HCT116 (cell line): ENCODE measurements at regions not wholly inside any gene's neighbourhood (a gene's known extent, or its start where the extent isn't known, plus 50 kb on each side); places are given as distances from the start of the nearest gene placed in this dataset.

Experiments used
- ATAC-seq: fragments of 200-7000 bp; cut with Tn5 transposase; 2 replicates; pipeline ENCODE4 v1.9.1; 2020; ENCODE audit warnings: mild to moderate bottlenecking, moderate library complexity
- BruUV-seq: library from RNA; stranded (reverse); fragments of 400-500 nt; replicated peaks from 2 replicates; lab custom pipeline; 2021; lab: Mats Ljungman, UMichigan
- CTCF ChIA-PET: fragments of 300-600 bp; sonication (Branson Sonifier 250); formaldehyde crosslinking; loops from one replicate; lab custom pipeline; 2021; ENCODE audit warnings: antibody characterized with exemption; lab: Charles Lee
- POLR2A ChIA-PET: fragments of 300-600, 350-600 bp; sonication (Branson Sonifier 250); formaldehyde crosslinking; loops from one replicate; lab custom pipeline; 2021; ENCODE audit warnings: antibody characterized with exemption; lab: Charles Lee
- RAD21 ChIA-PET, 2 experiments: fragments of 300-600 bp; sonication (Branson Sonifier 250); formaldehyde crosslinking; loops; one replicate each; lab custom pipeline; 2023; ENCODE audit warnings: low total read pairs in 2 of 2; ENCODE audit not compliant: uncharacterized antibody in 2 of 2, unreplicated experiment in 2 of 2, low non-redundant PET in 1 of 2; lab: Charles Lee
- DNase-seq: peaks from one replicate; pipeline ENCODE4 v3.0.0-alpha.2; 2010; ENCODE audit warnings: low read depth, low spot score
- H2AFZ ChIP-seq: fragments of 200-600 bp; shearing (Covaris generic), sonication (generic); 2 replicates; pipeline ENCODE4 v1.6.1; 2017; ENCODE audit warnings: low read depth, mixed run types, mixed read lengths, antibody characterized with exemption, low read length; ENCODE audit not compliant: poor library complexity, severe bottlenecking
- H3K27ac ChIP-seq: 2 replicates; pipeline ENCODE4 v1.5.1; 2012; ENCODE audit warnings: low read depth, low read length
- H3K27me3 ChIP-seq: fragments of 200-600 bp; sonication (generic); 2 replicates; pipeline ENCODE4 v1.6.1; 2016; ENCODE audit warnings: mixed run types, low read length, mixed read lengths; ENCODE audit not compliant: insufficient read depth
- H3K36me3 ChIP-seq, 2 experiments: fragments of 200-500 bp in 1 of 2; fragments of 200-600 bp in 1 of 2; sonication (Bioruptor generic) in 1 of 2; sonication (generic) in 1 of 2; 2 replicates each; pipeline versions ENCODE4 v1.5.1 to v1.6.1; 2014 to 2016; ENCODE audit warnings: low read length in 2 of 2, inconsistent platforms in 1 of 2, mixed read lengths in 1 of 2, mixed run types in 1 of 2; ENCODE audit not compliant: insufficient read depth in 2 of 2, control insufficient read depth in 1 of 2
- H3K4me1 ChIP-seq, 2 experiments: fragments of 200-600 bp in 1 of 2; sonication (generic) in 1 of 2; 2 replicates each; pipeline versions ENCODE4 v1.5.1 to v1.6.1; 2012 to 2017; ENCODE audit warnings: low read length in 2 of 2, inconsistent platforms in 1 of 2, mild to moderate bottlenecking in 1 of 2, mixed read lengths in 1 of 2, mixed run types in 1 of 2, moderate library complexity in 1 of 2; ENCODE audit not compliant: insufficient read depth in 2 of 2, control insufficient read depth in 1 of 2
- H3K4me2 ChIP-seq: fragments of 200-600 bp; sonication (generic); 2 replicates; pipeline ENCODE4 v1.6.1; 2017; ENCODE audit warnings: mixed run types, low read length, mixed read lengths
- H3K4me3 ChIP-seq, 2 experiments: fragments of 200-600 bp in 1 of 2; sonication (generic) in 1 of 2; replicated peaks in 1 of 2; 2 replicates each; pipeline ENCODE4 v1.5.1; 2011 to 2016; ENCODE audit warnings: low read length in 2 of 2, control low read depth in 1 of 2, low read depth in 1 of 2, mild to moderate bottlenecking in 1 of 2, mixed read lengths in 1 of 2, mixed run types in 1 of 2
- H3K79me2 ChIP-seq: fragments of 200-600 bp; sonication (generic); 2 replicates; pipeline ENCODE4 v1.6.1; 2017; ENCODE audit warnings: mild to moderate bottlenecking, mixed run types, low read length, moderate library complexity, mixed read lengths; ENCODE audit not compliant: insufficient read depth
- H3K9ac ChIP-seq: fragments of 200-600 bp; sonication (generic); 2 replicates; pipeline ENCODE4 v1.6.1; 2016; ENCODE audit warnings: low read length, mixed read lengths
- H3K9me2 ChIP-seq: fragments of 200-600 bp; sonication (generic), shearing (Covaris generic); 2 replicates; pipeline ENCODE4 v1.6.1; 2017; ENCODE audit warnings: mixed run types, mild to moderate bottlenecking, moderate library complexity; ENCODE audit not compliant: insufficient read depth
- H3K9me3 ChIP-seq, 2 experiments: fragments of 200-500 bp in 1 of 2; fragments of 200-600 bp in 1 of 2; sonication (Bioruptor generic) in 1 of 2; sonication (generic) in 1 of 2; 2 replicates each; pipeline ENCODE4 v1.6.1; 2014 to 2017; ENCODE audit warnings: low read length in 2 of 2, mixed read lengths in 2 of 2, inconsistent platforms in 1 of 2, low read depth in 1 of 2, mild to moderate bottlenecking in 1 of 2, mixed run types in 1 of 2, moderate library complexity in 1 of 2; ENCODE audit not compliant: control insufficient read depth in 1 of 2, insufficient read depth in 1 of 2
- H4K20me1 ChIP-seq: fragments of 200-600 bp; sonication (generic), shearing (Covaris generic); 2 replicates; pipeline ENCODE4 v1.6.1; 2017; ENCODE audit warnings: mixed run types, mild to moderate bottlenecking, moderate library complexity; ENCODE audit not compliant: insufficient read depth
- CEBPB ChIP-seq: IDR thresholded peaks from 2 replicates; pipeline ENCODE4 v1.6.1; 2012; ENCODE audit warnings: low read depth
- EGR1 ChIP-seq: IDR thresholded peaks from 2 replicates; pipeline ENCODE4 v1.6.1; 2012; ENCODE audit warnings: low read depth
- ELF1 ChIP-seq: IDR thresholded peaks from 2 replicates; pipeline ENCODE4 v1.6.1; 2012; ENCODE audit warnings: low read depth, borderline replicate concordance
- EZH2 ChIP-seq: fragments of 200-600 bp; sonication (generic); IDR thresholded peaks from 2 replicates; pipeline ENCODE4 v1.6.1; 2017; ENCODE audit warnings: antibody characterized with exemption, mixed run types
- EZH2phosphoT487 ChIP-seq: fragments of 200-600 bp; IDR thresholded peaks from 2 replicates; pipeline ENCODE4 v1.6.1; 2018; ENCODE audit warnings: antibody characterized with exemption, borderline replicate concordance
- FOSL1 ChIP-seq: IDR thresholded peaks from 2 replicates; pipeline ENCODE4 v1.6.1; 2012; ENCODE audit warnings: low read depth
- JUND ChIP-seq: IDR thresholded peaks from 2 replicates; pipeline ENCODE4 v1.6.1; 2012
- POLR2AphosphoS5 ChIP-seq: IDR thresholded peaks from 2 replicates; pipeline ENCODE4 v1.6.1; 2011; ENCODE audit warnings: mild to moderate bottlenecking, low read depth, low read length, moderate library complexity
- RAD21 ChIP-seq: IDR thresholded peaks from 2 replicates; pipeline ENCODE4 v1.6.1; 2012; ENCODE audit warnings: low read depth, mild to moderate bottlenecking
- REST ChIP-seq: IDR thresholded peaks from 2 replicates; pipeline ENCODE4 v1.6.1; 2012; ENCODE audit warnings: low read depth
- SIN3A ChIP-seq: IDR thresholded peaks from 2 replicates; pipeline ENCODE4 v1.6.1; 2012; ENCODE audit warnings: low read depth
- SP1 ChIP-seq: IDR thresholded peaks from 2 replicates; pipeline ENCODE4 v1.6.1; 2012; ENCODE audit warnings: low read depth
- TCF7L2 ChIP-seq: IDR thresholded peaks from 2 replicates; pipeline ENCODE4 v1.7.0; 2011; ENCODE audit warnings: borderline replicate concordance, inconsistent platforms; ENCODE audit not compliant: insufficient read depth, insufficient read length; ENCODE audit errors: extremely low read depth
- YY1 ChIP-seq: IDR thresholded peaks from 2 replicates; pipeline ENCODE4 v1.6.1; 2011; ENCODE audit warnings: low read length, low read depth, moderate library complexity, mild to moderate bottlenecking; ENCODE audit not compliant: insufficient replicate concordance; ENCODE audit errors: extremely low read depth
- ZBTB33 ChIP-seq: IDR thresholded peaks from 2 replicates; pipeline ENCODE4 v1.6.1; 2011; ENCODE audit warnings: mild to moderate bottlenecking, low read length, moderate library complexity; ENCODE audit not compliant: insufficient replicate concordance; ENCODE audit errors: extremely low read depth
- ZFX ChIP-seq: fragments of 450-650 bp; IDR thresholded peaks from 2 replicates; pipeline ENCODE4 v1.6.1; 2017
- intact Hi-C: fragments of 100-400 bp; cut with micrococcal nuclease; formaldehyde crosslinking; loops from 2 replicates; pipeline ENCODE4 v1.10.0; 2022

- H3K36me3 ChIP-seq: no peaks in the 10 kb centered on the region
- no TSS peak for BruUV-seq
- no peaks in the 10 kb centered on the region for H4K20me1 ChIP-seq
- H3K27me3 ChIP-seq: no peaks in the 10 kb centered on the region
- H3K9me3 ChIP-seq: no peaks in the 10 kb centered on the region
- ChIA-PET POLR2A (no interaction called here), RAD21 (no interaction called here), CTCF (no interaction called here)
- no peak overlapping the region for H3K27ac ChIP-seq
- H3K9me2 ChIP-seq: no peaks in the 10 kb centered on the region
- DNase-seq: no peak
- intact Hi-C loops: no loop called here
- no peak overlapping the region for H3K4me2 ChIP-seq
- H3K4me3 ChIP-seq: no peak overlapping the region
- H3K9ac ChIP-seq: no peak overlapping the region
- H3K79me2 ChIP-seq: no peaks in the 10 kb centered on the region
- TF ChIP-seq EZH2 (no peak), FOSL1 (no peak), POLR2AphosphoS5 (no peak), SP1 (no peak), EZH2phosphoT487 (no peak), SIN3A (no peak), RAD21 (no peak), ZFX (no peak), JUND (no peak), CEBPB (no peak), TCF7L2 (no peak), ZBTB33 (no peak), EGR1 (no peak), YY1 (no peak), ELF1 (no peak), REST (no peak)
- H3K4me1 ChIP-seq: peaks cover 19 to 21% of the 10 kb centered on the region in 2 experiments
- no peak overlapping the region for H2AFZ ChIP-seq
- ATAC-seq: no peak
These were observed 278.0 kb upstream of the TBL1XR1 start for GRCh38 chr3:177475356-177475665.
